Gastrocnemius medialis (tissue), 4 donors: ENCODE measurements at regions not wholly inside any gene's neighbourhood (a gene's known extent, or its start where the extent isn't known, plus 50 kb on each side); places are given as distances from the start of the nearest gene placed in this dataset.

Source experiments
- ATAC-seq, 2 donors: fragments of 150-250 bp; one replicate each; pipeline ENCODE4 v1.9.1; 2016
- DNase-seq, 2 donors: peaks; one replicate each; pipeline ENCODE4 v3.0.0-alpha.2; 2019
- H3K27ac ChIP-seq, 4 donors: fragments of 200-600 bp; sonication (generic); 1 replicate in 1 of 4; 2 replicates in 3 of 4; pipeline ENCODE4 v1.5.1; 2016 to 2018; ENCODE audit warnings: mild to moderate bottlenecking in 2 of 4, moderate library complexity in 1 of 4
- H3K27me3 ChIP-seq, 3 donors: fragments of 200-600 bp; sonication (generic) in 2 of 3; 1 replicate in 1 of 3; 2 replicates in 2 of 3; pipeline versions ENCODE4 v1.5.1 to v1.6.0; 2016 to 2019; ENCODE audit warnings: mild to moderate bottlenecking in 1 of 3, moderate library complexity in 1 of 3
- H3K36me3 ChIP-seq, 2 donors: fragments of 200-600 bp; sonication (generic) in 1 of 2; one replicate each; pipeline ENCODE4 v1.5.1; 2017 to 2018
- H3K4me1 ChIP-seq, 2 donors: fragments of 200-600 bp; sonication (generic) in 1 of 2; one replicate each; pipeline ENCODE4 v1.5.1; 2016 to 2017; ENCODE audit warnings: mild to moderate bottlenecking in 2 of 2
- H3K4me3 ChIP-seq, 4 donors: fragments of 200-600 bp; sonication (generic) in 3 of 4; 1 replicate in 1 of 4; 2 replicates in 3 of 4; pipeline ENCODE4 v1.5.1; 2016 to 2019; ENCODE audit warnings: mild to moderate bottlenecking in 2 of 4
- H3K9me3 ChIP-seq, 3 donors: fragments of 200-600 bp; sonication (generic) in 2 of 3; 1 replicate in 1 of 3; 2 replicates in 2 of 3; pipeline ENCODE4 v1.5.1; 2016 to 2019
- CTCF ChIP-seq, 5 experiments: fragments of 450-650 bp in 3 of 5; fragments of 200-600 bp in 2 of 5; sonication (generic) in 2 of 5; IDR thresholded peaks in 4 of 5; conservative IDR thresholded peaks in 1 of 5; 1 replicate in 4 of 5; 2 replicates in 1 of 5; pipeline ENCODE4 v1.5.1; 2016 to 2019; ENCODE audit warnings: antibody characterized with exemption in 5 of 5, mild to moderate bottlenecking in 3 of 5, moderate library complexity in 3 of 5
- POLR2A ChIP-seq, 2 donors: fragments of 450-650 bp; IDR thresholded peaks; one replicate each; pipeline ENCODE4 v1.6.1; 2017; ENCODE audit warnings: antibody characterized with exemption in 2 of 2, mild to moderate bottlenecking in 2 of 2, moderate library complexity in 2 of 2
- in situ Hi-C, 4 donors: fragments of 200-750 bp; cut with MboI; loops; one replicate each; pipeline versions ENCODE4 v1.15.0 to v1.8.0; 2017; ENCODE audit warnings: low sequenced_read_pairs in 4 of 4
- intact Hi-C: fragments of 100-400 bp; cut with DNase I; formaldehyde crosslinking; loops from one replicate; pipeline ENCODE4 v1.15.1; 2023; ENCODE audit warnings: low total_unique reads

DNA sequence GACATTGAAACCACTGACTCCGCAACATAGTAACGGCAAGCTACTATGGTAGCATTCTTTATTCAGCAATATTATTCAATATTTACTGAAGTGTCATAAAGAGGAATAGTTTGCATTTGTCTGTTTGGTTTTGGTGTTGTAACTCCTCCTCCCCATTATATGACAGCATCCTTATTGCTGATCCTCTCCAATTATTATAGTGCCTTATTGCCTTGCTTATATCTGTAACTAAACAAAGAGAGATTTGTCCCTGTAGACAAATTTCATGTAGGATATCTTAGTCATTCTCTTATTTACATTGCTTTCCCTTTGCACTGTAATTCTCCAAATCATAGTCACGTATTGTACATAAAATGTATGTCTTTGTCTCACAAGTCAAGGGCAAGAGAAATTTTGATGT lies 1041.2 kb upstream of the ZEB2 start:
- in situ Hi-C loops = no loop called here
- no peaks in the 10 kb centered on the region for H3K27me3 ChIP-seq
- ATAC-seq (no peak), DNase-seq (no peak)
- no peak overlapping the region for H3K4me3 ChIP-seq
- H3K4me1 ChIP-seq = no peaks in the 10 kb centered on the region
- no peaks in the 10 kb centered on the region for H3K36me3 ChIP-seq
- no peak overlapping the region for H3K27ac ChIP-seq
- intact Hi-C loops = no loop called here
- no peak for TF ChIP-seq CTCF (IDR thresholded peaks at IDR 0.05 in 4 of 5, conservative IDR thresholded peaks at IDR 0.05 in 1 of 5)
- TF ChIP-seq POLR2A (IDR thresholded peaks at IDR 0.05) = no peak
- no peaks in the 10 kb centered on the region for H3K9me3 ChIP-seq

DNA sequence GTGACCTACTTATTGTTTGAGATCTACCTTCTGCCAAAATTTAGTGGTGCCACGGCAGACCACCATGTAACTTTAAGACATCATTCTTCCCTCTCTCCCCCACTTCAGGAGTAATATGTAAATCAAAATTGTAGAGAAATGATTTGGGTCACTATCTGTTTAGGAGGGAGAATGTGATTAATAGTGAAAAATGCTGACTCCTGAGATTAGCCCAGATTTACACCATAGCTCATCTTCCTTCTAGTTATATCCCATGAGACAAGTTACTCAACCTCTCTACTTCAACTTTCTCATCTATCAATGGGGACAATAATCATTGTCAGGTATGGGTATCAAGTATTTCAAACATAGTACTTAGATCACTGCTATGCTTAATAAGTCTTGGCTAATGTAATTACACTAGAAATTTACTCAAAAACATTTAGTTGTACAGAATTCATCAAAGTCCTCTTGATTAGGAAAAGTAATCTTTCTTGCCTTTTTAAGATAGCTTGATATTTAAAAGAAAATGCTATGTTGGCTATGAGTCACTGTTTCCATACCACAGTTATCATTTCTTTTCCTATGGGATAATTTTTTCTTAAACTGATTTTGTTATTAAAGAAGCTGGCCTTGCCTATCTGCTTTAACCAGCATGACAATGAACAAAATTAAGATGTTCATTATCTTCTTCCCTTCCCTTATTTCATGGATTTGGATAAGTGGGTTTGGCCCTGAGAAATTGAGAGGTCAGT lies 1038.9 kb upstream of the ZEB2 start:
- Histone ChIP-seq H3K27ac (no peak overlapping the region), H3K9me3 (no peaks in the 10 kb centered on the region), H3K27me3 (no peaks in the 10 kb centered on the region), H3K36me3 (no peaks in the 10 kb centered on the region), H3K4me3 (no peak overlapping the region), H3K4me1 (no peaks in the 10 kb centered on the region)
- in situ Hi-C loops (no loop called here), intact Hi-C loops (no loop called here)
- DNase-seq = no peak
- TF ChIP-seq POLR2A (IDR thresholded peaks at IDR 0.05) (no peak), CTCF (IDR thresholded peaks at IDR 0.05 in 4 of 5, conservative IDR thresholded peaks at IDR 0.05 in 1 of 5) (no peak)
- no peak for ATAC-seq

DNA sequence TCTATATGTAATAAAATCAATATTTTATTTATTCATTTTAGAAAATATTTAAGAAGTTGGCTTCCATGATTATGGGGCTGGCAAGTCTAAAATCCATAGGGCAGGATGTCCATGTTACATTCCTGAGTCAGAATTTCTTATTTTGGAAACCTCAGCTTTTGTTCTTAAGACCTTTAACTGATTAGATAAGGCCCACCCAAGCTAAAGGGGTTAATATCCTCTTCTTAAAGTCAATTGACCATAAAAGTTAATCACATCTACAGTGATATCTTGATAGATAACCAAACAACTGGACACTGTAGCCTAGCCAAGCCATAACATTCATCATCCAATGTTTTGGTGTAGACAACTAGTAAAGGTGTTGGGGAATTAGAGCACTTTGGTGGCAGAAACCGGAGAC lies 1035.4 kb upstream of the ZEB2 start:
- Histone ChIP-seq H3K4me1 (no peaks in the 10 kb centered on the region), H3K27me3 (no peaks in the 10 kb centered on the region), H3K36me3 (no peaks in the 10 kb centered on the region), H3K9me3 (no peaks in the 10 kb centered on the region), H3K4me3 (no peak overlapping the region), H3K27ac (no peak overlapping the region)
- DNase-seq (no peak), ATAC-seq (no peak)
- intact Hi-C loops = no loop called here
- in situ Hi-C loops = no loop called here
- TF ChIP-seq CTCF (IDR thresholded peaks at IDR 0.05 in 4 of 5, conservative IDR thresholded peaks at IDR 0.05 in 1 of 5) = no peak
- TF ChIP-seq POLR2A (IDR thresholded peaks at IDR 0.05) = no peak

DNA sequence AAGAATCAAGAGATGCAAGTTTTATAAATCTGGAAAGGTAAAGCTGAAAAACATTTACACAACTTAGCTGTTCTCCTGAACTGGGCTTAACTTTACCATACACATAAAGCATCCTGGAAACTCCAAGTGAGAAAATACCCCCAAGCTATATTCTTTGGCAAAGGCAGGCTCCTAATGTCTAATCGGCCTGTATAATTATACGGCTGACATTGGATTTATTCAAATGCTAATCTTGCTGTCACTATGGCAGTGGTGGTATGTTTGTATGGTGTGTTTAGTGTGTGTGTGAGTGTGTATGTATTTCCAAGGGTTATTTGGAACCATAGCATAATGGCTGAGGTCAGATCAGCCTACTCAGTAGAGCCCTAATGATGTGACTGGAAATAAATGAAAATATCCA lies 1031.8 kb upstream of the ZEB2 start:
- H3K4me1 ChIP-seq = no peaks in the 10 kb centered on the region
- H3K4me3 ChIP-seq = no peak overlapping the region
- no peaks in the 10 kb centered on the region for H3K36me3 ChIP-seq
- no peak for TF ChIP-seq POLR2A (IDR thresholded peaks at IDR 0.05)
- TF ChIP-seq CTCF (IDR thresholded peaks at IDR 0.05 in 4 of 5, conservative IDR thresholded peaks at IDR 0.05 in 1 of 5) = no peak
- ATAC-seq (no peak), DNase-seq (no peak)
- no peaks in the 10 kb centered on the region for H3K9me3 ChIP-seq
- in situ Hi-C loops (no loop called here), intact Hi-C loops (no loop called here)
- H3K27me3 ChIP-seq = no peaks in the 10 kb centered on the region
- H3K27ac ChIP-seq = no peak overlapping the region

DNA sequence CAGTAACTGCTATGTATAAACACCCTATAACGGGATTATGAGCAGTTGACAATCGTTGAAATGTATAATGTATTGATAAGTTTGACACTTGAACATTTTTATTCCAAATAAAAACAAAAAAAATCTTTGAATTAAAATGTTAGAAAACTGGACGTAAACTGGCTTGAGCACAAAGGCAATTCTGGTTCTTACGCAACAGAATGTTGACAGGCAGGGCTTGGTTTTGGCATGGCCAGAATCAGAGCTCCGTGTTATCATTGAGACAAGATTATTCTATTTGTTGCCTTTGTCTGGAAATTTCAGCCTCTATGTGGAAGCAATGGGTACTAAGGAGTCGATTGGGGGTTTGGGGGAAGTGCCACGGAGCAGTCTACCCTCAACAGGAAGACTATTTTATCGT lies 1028.6 kb upstream of the ZEB2 start:
- no peak for ATAC-seq
- no peak for TF ChIP-seq POLR2A (IDR thresholded peaks at IDR 0.05)
- no peak for TF ChIP-seq CTCF (IDR thresholded peaks at IDR 0.05 in 4 of 5, conservative IDR thresholded peaks at IDR 0.05 in 1 of 5)
- DNase-seq = no peak
- H3K9me3 ChIP-seq = no peaks in the 10 kb centered on the region
- H3K27ac ChIP-seq = no peak overlapping the region
- intact Hi-C loops (no loop called here), in situ Hi-C loops (no loop called here)
- H3K36me3 ChIP-seq = no peaks in the 10 kb centered on the region
- no peaks in the 10 kb centered on the region for H3K4me1 ChIP-seq
- H3K4me3 ChIP-seq = no peak overlapping the region
- no peaks in the 10 kb centered on the region for H3K27me3 ChIP-seq
